Hematopoietic multipotent progenitor cell treated with erythropoietin and hydrocortisone succinate and interleukin-3 and kit ligand, for 4 days (in vitro differentiated cells): ENCODE measurements at regions not wholly inside any gene's neighbourhood (a gene's known extent, or its start where the extent isn't known, plus 50 kb on each side); places are given as distances from the start of the nearest gene placed in this dataset.
"Not testable (repeated sequence)": the region's sequence is repeated elsewhere in the genome, so short reads cannot be mapped to it uniquely, and the experiment has no call there.

Experiments used
- DNase-seq: peaks from one replicate; pipeline ENCODE4 v3.0.0-alpha.2; 2015

- DNase-seq: no peak
Observed at GRCh38 chr4:59630235-59630634, 1569.9 kb upstream of the ADGRL3 start.

DNA sequence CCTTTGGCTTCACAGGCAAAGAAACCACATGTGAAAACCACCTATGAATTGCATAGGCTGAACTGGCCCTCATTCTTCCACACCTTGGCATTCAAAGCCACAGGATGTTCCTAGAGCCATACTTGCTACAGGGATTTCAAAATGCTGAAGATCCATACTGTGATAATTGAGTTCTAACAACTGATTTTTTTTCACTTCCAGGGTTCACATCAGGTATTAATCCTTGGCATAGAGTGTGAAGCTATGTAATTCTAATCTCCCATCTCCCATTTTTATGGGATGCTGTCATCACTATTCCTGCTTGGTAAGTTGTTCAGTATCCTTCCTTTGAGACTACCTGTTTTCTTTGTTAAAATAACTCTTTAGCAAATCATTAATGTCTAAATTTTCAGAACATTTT, 1569.2 kb upstream of the ADGRL3 start:
- no peak for DNase-seq

DNA sequence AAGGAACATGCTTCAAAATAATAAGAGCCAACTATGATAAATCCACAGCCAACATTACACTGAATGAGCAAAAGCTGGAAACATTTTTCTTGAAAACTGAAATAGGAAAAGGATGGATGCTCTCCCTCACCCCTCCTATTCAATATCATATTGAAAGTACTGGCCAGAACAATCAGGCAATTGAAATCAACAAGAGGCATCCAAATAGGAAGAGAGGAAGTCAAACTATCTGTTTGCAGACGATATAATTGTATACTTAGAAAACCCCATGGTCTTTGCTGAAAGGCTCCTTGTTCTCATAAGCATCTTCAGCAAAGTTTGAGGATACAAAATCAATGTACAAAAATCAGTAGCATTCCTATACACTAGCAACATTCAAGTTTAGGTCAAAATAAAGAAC, 1562.5 kb upstream of the ADGRL3 start:
- no peak for DNase-seq

- no peak for DNase-seq
Observed at GRCh38 chr4:59643682-59644081, 1556.4 kb upstream of the ADGRL3 start.

GRCh38 chr4:59644765-59645164, 1555.4 kb upstream of the ADGRL3 start:
- no peak for DNase-seq

GRCh38 chr4:59646082-59646481, 1554.0 kb upstream of the ADGRL3 start:
- no peak for DNase-seq

DNA sequence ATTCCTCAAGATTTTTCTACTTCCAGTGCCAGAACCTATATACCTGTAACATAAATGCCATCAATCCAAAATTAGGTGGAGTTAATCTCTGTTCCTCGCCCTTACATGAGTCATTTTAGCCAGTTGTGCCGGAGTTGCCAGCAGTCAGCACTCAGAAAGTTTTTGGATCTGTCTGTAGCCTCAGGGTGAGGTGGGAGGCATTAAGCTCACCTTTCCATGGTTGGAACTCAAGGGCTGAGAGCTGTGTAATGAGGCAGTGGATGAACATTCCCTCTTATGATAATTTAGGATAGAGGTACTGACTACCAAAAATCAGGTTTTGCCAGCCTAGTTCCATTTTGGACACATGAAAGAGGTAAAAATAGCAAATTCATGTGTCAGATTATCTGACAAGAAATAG, 1553.1 kb upstream of the ADGRL3 start:
- DNase-seq: no peak

DNA sequence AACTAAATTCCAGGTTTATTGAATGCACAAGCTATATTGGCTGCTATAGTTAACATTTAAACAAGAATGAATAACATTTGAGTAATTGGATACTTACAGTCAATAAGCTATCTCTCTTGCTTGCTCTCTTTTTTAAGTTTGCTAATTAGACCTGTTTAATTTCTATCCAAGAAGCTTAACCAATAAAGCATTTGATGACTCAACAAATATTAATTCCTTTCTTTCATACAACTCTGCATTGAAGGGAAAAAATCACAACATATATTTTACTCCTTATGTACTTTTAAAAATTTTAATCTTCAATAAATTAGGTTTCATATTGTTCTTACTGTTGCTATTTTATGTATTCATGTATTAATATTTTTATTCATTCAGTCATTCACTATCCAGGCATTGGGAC, 1552.6 kb upstream of the ADGRL3 start:
- DNase-seq: no peak

- DNase-seq: peak; percentile 29
Observed at GRCh38 chr4:59650861-59651260, 1549.3 kb upstream of the ADGRL3 start.

- DNase-seq: peak; percentile 10
Observed at GRCh38 chr4:59655996-59656395, 1544.1 kb upstream of the ADGRL3 start.

DNA sequence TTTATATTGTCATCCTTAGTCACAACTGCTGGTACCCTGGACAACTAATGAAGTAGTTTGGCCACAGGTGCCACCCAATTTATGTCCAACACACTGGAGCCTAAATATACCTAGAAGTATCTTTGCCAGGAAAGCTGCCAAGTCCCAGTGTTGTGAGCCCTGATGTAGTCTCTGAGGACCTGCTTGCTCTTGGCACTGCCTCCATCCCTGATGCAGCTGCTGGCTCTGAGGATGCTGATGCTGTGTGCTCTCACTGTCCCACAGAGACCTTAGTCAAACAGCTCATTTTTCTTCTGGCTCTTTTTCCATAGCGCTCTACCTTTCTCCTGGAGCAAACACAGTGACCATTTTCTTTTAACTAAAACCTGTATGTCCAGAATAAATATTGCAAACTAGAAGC, 1535.4 kb upstream of the ADGRL3 start:
- DNase-seq: no peak

DNA sequence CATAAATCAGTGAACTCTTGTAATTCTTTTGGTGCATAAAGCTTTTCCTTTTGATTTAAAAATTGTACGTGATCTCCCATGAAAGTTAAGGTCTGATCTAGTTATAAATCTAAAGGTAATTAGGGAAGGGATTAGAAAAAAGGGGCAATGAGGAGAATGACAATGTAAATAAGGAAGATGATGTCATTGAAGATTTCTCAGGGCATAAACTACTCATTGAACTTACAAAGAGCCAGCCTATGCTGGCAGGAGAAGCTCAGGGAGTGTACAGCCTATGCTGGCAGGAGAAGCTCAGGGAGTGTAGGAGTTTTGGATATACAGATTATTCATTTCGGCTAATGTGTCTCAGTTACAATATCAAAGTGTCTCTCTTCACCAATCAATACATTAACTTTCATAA, 1533.5 kb upstream of the ADGRL3 start:
- DNase-seq: no peak

- no peak for DNase-seq
Observed at GRCh38 chr4:59671037-59671436, 1529.1 kb upstream of the ADGRL3 start.

DNA sequence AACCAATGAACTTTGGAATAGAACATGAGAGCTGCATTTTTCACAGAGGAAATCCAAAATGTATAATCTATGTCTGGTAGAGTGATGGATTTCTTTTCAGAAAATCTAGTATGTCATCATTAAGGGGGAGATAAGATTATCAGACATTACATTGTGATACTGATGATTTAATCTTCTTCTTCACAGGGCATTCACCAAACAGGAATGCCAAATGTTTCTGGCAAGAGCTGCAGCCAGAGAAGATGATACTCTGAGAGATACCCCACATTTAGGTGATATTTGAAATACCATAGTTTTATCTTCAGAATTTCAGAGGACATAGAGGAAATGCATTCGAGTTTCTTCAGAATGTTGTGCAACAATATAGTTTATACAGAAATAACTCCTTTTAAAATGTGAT, 1523.7 kb upstream of the ADGRL3 start:
- DNase-seq: no peak

DNA sequence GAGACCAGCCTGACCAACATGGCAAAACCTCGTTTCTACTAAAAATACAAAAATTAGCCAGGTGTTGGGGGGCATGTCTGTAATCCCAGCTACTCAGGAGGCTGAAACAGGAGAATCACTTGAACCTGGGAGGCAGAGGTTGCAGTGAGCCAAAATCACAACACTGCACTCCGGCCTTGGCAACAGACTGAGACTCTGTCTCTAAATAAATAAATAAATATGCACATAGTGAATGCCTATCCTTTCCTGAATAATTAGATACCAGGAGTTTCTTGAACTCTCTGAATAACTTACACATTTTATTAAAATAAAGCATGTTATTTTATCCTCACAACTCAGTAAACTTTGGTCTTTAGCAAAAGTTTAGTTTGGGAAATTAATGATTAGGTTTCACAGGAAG, 1523.1 kb upstream of the ADGRL3 start:
- not testable (repeated sequence) for DNase-seq

DNA sequence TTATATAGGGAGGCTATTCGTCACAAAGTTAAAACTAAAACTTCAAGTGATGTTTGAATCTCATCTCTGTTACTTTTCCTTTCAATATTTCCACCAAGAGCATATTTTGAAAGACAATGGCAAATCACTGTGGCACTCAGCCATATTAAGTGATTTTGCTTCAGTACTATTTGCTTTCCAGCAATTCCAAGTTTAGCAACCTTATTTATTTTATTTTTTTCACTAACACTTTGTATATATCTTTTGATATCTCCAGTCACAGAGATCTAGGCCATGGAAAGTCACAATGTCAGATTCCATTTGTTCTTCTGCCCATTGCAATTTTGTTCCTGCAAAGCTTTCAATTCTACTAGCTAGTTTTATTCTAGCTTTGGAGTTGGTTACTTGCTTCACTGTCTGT, 1514.5 kb upstream of the ADGRL3 start:
- DNase-seq: no peak

- DNase-seq: no peak
Observed at GRCh38 chr4:59689149-59689548, 1511.0 kb upstream of the ADGRL3 start.

DNA sequence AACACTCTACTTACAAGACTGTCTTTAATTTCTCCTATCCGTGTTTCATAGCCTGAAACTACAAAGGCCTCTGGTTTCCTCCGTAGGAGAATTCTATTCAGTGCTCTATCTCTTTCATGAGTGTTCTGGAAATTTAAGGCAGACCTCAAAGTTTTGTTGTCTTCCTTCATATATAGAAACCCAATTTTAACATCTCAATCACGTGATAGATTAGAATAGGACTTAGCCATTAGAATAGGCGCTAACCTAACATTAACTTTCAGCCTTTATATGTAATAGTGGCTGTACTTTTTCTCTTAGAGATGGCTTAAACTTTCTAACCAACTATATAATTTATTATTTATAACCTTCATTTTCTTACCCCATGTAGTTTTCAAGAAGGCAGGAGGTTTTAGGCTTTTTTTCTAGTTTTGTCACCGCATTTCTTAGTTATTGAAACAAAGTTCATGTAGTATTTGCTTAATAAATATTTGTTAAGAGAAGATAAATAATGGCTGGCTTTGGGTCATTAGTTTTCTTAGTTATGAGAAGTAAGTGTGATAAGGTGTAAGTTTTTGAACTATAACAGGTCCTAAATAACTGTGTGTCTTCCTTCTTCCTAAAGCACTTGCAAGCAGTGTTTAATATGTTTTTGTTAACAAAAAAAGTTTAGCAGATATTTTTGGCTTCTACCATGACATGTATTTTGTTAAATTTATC, 1504.6 kb upstream of the ADGRL3 start:
- DNase-seq: no peak

- peak; percentile 24 for DNase-seq
Observed at GRCh38 chr4:59698041-59698440, 1502.1 kb upstream of the ADGRL3 start.

DNA sequence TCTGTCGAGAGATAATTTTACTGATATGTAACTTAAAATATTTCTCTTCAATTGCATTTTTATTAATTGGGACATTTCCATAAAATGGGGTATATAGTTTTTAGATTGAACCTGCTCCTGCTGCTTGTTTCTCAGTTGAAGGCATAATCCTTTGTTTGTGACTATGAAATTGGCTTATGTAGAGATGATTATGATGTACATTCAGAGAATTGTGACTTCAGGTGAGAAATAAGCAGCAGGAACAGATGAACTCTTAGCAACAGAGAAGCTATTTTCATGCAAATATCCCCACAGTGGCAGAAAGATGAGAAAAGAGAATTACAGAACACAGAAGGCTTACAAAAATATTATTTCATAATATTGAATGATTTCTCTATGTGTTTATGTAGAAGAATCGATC, 1499.5 kb upstream of the ADGRL3 start:
- no peak for DNase-seq

DNA sequence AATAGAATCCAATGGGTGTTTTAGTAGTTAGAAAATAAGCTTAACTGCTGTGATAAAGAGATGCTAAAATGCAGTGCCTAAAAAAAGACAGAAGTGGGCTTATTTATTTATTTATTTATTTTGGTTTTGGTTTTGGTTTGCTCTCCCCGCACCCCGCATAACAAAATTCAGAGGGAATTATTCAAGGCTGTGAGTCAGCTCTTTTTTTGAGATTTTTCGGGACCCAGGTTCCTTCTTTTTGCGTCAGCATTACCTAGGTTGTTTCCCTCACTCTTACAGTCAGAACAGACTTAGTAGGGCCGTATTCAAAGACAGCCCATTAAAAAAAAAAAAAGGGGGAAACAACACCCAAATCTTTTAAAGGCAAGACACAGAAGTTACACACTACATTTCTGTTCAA, 1495.5 kb upstream of the ADGRL3 start:
- peak; percentile 22 for DNase-seq

GRCh38 chr4:59712470-59712869, 1487.7 kb upstream of the ADGRL3 start:
- no peak for DNase-seq

GRCh38 chr4:59724286-59724685, 1475.8 kb upstream of the ADGRL3 start:
- not testable (repeated sequence) for DNase-seq

DNA sequence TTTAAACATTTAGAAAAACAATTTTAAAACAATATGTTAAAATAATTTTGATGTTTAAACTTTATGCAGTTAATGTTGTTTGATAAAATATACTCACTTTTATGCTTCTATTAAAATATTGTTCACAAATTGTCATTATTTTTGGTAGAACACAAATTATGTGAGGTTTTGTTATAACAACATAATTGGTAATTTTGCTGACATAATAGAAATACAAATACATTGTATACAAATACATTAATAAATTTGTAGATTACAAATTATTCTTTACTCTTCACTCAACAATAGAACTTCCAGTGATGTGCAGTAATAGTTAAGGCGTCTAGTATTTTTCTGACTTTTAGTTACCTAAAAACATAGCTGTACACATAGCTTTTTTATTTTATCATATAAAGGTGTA, 1472.4 kb upstream of the ADGRL3 start:
- no peak for DNase-seq

GRCh38 chr4:59728496-59728895, 1471.6 kb upstream of the ADGRL3 start:
- no peak for DNase-seq

- DNase-seq: no peak
Observed at GRCh38 chr4:59729321-59729720, 1470.8 kb upstream of the ADGRL3 start.
